C4-2B (cell line): ENCODE measurements at regions not wholly inside any gene's neighbourhood (a gene's known extent, or its start where the extent isn't known, plus 50 kb on each side); places are given as distances from the start of the nearest gene placed in this dataset.
A peak's percentile ranks its signal among the peaks of the same experiment; 100 is the strongest.

ENCODE experiments used
- H3K27ac ChIP-seq: fragments of 450-650 bp; 2 replicates; pipeline ENCODE4 v1.5.1; 2017
- ZFX ChIP-seq: fragments of 450-650 bp; IDR thresholded peaks from 2 replicates; pipeline ENCODE4 v1.6.1; 2017
- TF ChIP-seq, protein P1 (sequence below): fragments of 450-650 bp; conservative IDR thresholded peaks from 2 replicates; pipeline ENCODE4 v1.5.1; 2017; ENCODE audit warnings: mild to moderate bottlenecking

DNA sequence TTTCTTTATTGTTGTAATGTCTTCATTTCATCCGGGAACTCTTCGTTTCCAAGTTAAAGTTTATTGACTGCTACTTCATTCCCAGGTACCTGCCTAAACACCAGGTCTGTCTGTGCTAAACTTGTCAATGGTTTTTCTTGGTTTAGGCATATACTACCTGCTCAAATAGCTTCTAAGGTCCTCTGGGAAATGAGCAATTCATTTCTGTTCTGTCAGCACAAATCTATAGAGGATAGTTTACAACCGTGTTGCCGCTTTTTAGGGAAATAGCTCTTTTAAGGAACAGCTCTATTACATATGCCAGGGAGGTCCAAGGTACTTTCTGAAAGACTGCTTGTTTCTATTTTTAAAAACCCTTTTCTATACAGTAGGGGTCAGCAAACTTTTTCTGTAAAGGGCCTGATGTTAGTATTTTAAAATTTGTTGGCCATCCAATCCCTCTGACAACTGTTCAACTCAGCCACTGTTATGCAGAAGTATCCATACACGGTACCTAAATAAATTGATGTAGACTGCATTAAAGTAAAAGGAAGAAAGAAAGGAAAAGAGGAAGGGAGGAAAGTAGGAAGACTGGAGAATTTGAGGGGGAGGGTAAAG is 222.7 kb upstream of the PTBP2 start:
- H3K27ac ChIP-seq = no peak overlapping the region
- TF ChIP-seq, protein P1, sequence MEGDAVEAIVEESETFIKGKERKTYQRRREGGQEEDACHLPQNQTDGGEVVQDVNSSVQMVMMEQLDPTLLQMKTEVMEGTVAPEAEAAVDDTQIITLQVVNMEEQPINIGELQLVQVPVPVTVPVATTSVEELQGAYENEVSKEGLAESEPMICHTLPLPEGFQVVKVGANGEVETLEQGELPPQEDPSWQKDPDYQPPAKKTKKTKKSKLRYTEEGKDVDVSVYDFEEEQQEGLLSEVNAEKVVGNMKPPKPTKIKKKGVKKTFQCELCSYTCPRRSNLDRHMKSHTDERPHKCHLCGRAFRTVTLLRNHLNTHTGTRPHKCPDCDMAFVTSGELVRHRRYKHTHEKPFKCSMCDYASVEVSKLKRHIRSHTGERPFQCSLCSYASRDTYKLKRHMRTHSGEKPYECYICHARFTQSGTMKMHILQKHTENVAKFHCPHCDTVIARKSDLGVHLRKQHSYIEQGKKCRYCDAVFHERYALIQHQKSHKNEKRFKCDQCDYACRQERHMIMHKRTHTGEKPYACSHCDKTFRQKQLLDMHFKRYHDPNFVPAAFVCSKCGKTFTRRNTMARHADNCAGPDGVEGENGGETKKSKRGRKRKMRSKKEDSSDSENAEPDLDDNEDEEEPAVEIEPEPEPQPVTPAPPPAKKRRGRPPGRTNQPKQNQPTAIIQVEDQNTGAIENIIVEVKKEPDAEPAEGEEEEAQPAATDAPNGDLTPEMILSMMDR = no peak
- no peak for TF ChIP-seq ZFX

DNA sequence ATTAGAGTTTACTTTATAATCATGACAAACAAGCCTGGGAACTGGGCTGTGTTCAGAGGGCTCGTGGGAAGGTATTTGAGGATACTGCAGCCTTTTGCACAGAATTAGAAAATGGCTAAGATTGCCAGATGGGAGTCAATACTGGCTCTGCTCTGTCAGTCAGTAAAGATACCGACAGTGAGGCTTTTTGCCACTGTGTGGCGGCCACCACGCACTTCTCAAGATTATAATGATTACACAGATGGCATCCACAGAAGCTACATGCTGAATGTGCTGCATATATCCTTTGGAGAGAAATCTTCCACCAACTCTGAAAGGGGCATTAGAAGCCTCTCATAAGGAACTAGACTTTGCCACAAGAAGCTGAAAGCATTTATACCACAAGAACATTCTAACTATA is 213.4 kb upstream of the PTBP2 start:
- TF ChIP-seq, protein P1 = 0 out of 2 replicates have a peak, but pooled peaks have one; percentile 9
- no peak for TF ChIP-seq ZFX
- H3K27ac ChIP-seq = no peak overlapping the region

DNA sequence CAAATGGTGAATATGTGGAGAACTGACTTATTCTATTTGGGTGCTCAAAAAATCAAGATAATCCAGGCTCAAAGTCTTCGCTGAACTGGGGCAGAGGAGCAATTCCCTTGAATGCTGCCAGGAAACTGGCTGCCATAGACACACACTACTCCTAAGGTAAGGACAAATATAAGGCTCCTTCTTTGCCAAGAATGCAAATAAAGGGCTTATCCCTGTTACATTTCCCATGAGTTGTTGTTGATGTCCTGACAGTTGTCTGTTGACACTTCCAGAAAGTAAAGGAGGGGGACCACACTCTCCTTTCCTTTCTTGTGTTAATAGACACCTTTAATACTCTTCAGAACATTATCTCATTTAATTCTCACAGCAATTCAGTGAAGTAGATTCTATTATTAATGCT is 212.2 kb upstream of the PTBP2 start:
- H3K27ac ChIP-seq = no peak overlapping the region
- TF ChIP-seq, protein P1 = no peak
- no peak for TF ChIP-seq ZFX

DNA sequence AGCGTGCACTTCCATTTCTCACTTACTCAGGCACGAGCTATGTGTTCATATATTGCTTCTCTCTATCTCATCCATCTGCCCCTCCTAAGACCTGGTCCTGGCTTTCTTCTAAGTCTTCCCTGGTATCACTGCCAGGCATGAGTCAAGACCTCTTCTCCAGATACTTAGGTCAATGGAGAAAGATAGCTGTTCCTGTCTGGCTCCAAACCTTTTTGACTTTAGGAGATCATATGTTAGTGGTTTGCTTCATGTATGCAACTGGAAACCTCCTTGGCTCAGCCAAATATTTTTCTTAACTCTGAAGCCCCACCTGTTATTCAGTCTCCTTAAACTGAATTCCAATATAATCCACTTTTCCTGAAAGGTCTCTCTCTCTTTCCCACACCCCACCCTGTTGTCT is 211.6 kb upstream of the PTBP2 start:
- TF ChIP-seq, protein P1 = no peak
- no peak for TF ChIP-seq ZFX
- H3K27ac ChIP-seq = no peak overlapping the region

DNA sequence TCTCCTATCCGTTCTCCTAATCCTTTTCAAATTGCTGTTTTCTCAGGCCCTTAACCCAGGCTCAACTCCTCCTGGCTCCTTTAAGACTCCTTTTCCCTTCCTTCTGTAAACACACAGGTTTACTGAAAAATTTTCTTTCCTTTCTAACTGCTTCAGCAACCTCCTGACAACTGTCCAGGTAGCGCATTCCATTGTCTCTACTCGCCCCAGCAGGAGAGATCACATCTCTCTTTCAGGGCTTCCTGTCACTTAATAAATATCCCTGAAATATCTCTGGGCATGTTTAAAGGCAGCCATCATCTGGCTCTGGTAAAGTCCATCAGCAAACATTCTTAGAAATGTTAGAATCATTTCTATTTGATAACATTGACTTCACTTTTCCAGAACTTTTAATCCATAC is 211.2 kb upstream of the PTBP2 start:
- H3K27ac ChIP-seq = no peak overlapping the region
- TF ChIP-seq ZFX = no peak

DNA sequence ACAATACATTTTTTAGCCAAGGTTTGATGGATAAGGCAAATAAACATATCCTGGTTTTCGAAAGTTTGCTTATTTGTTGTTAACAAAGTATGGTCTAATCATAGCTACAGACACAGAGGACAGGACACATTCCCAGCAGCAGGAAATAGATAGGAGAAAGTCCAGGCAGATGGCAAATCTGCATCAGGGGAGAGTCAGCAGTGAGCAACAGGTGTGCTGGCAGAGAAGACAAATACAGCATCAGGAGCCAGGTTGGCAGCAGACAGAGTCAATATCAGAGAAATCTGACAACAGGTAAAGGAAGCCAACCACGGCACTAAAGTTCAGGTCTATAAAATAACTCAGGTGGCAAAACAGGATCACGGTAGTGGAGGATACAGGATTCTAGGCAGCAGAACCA is 210.7 kb upstream of the PTBP2 start:
- no peak for TF ChIP-seq ZFX
- TF ChIP-seq, protein P1 = no peak
- H3K27ac ChIP-seq = no peak overlapping the region

DNA sequence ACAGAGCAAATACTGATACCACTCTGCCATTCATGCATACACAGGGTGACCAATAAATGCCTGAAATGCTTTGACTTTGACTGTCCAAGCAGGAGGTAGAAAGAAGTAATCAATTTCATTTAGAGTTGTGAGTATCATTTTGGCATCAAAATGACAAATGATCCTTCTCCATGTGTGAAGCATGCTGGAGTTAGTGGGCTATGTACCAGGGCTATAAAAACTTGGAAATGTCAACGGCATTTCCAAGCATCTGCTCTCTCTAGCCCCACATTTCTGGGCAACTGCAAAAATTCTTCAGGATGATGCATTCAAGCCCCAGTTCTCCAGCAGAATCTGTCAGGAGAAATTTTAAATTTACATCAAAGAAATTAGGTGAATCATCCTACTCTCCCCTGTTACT is 208.4 kb upstream of the PTBP2 start:
- no peak overlapping the region for H3K27ac ChIP-seq
- TF ChIP-seq ZFX = no peak
- TF ChIP-seq, protein P1 = no peak

DNA sequence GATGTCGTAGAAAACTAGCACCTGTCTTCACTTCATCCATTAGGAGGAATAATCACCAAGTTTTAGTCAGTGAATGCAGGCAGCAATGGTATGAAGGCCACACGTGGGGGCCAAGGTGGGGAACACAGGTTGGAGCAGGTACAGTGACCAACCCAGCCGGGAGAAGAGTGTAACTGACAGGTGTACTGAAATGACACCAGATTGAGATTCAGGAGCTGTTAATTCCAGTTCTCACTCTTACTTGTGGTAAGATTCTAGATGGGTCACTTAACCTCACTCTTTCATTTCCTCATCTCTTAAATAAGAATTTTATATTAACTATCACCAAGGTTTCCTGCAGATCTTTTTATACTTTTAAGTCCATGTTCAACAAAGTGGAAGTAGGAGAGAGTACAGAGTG is 206.2 kb upstream of the PTBP2 start:
- H3K27ac ChIP-seq = no peak overlapping the region
- TF ChIP-seq ZFX = no peak
- TF ChIP-seq, protein P1 = no peak
